WTC11 (cell line): ENCODE measurements at regions not wholly inside any gene's neighbourhood (a gene's known extent, or its start where the extent isn't known, plus 50 kb on each side); places are given as distances from the start of the nearest gene placed in this dataset.

Source experiments
- CTCF ChIP-seq: fragments of 200-600 bp; IDR thresholded peaks from 2 replicates; pipeline ENCODE4 v1.8.0; 2022; ENCODE audit warnings: antibody characterized with exemption
- ETV6 ChIP-seq: sonication (generic); formaldehyde crosslinking; IDR thresholded peaks from 2 replicates; pipeline ENCODE4 v1.8.1; 2022; ENCODE audit warnings: mild to moderate bottlenecking, missing genetic modification reagents
- FOXK1 ChIP-seq: sonication (generic); formaldehyde crosslinking; IDR thresholded peaks from 2 replicates; pipeline ENCODE4 v1.8.0; 2022; ENCODE audit warnings: mild to moderate bottlenecking, moderate library complexity, missing genetic modification reagents
- MLX ChIP-seq: sonication (generic); formaldehyde crosslinking; IDR thresholded peaks from 2 replicates; pipeline ENCODE4 v1.8.1; 2023; ENCODE audit warnings: mild to moderate bottlenecking, missing genetic modification reagents, moderate library complexity
- NFE2L1 ChIP-seq: sonication (generic); formaldehyde crosslinking; IDR thresholded peaks from 2 replicates; pipeline ENCODE4 v1.8.1; 2023; ENCODE audit warnings: missing genetic modification reagents
- NR1H2 ChIP-seq: sonication (generic); formaldehyde crosslinking; IDR thresholded peaks from 2 replicates; pipeline ENCODE4 v1.9.0; 2021; ENCODE audit warnings: mild to moderate bottlenecking, moderate library complexity, missing genetic modification reagents
- ZNF512 ChIP-seq: sonication (generic); formaldehyde crosslinking; IDR thresholded peaks from 2 replicates; pipeline ENCODE4 v1.8.1; 2022; ENCODE audit warnings: missing genetic modification reagents, borderline replicate concordance

- no peak for TF ChIP-seq NR1H2 (CRISPR knock-in tag)
- TF ChIP-seq MLX, result no peak
- TF ChIP-seq ZNF512 (CRISPR knock-in tag), result no peak
- no peak for TF ChIP-seq CTCF
- no peak for TF ChIP-seq NFE2L1
- no peak for TF ChIP-seq ETV6 (CRISPR knock-in tag)
- TF ChIP-seq FOXK1 (CRISPR knock-in tag), result no peak
These were observed 216.2 kb upstream of the TNP1 start for GRCh38 chr2:217076058-217076435.
